Mesothelial cell of epicardium (in vitro differentiated cells): ENCODE measurements at regions not wholly inside any gene's neighbourhood (a gene's known extent, or its start where the extent isn't known, plus 50 kb on each side); places are given as distances from the start of the nearest gene placed in this dataset.

Source experiments
- DNase-seq, 2 experiments: peaks; one replicate each; pipeline ENCODE4 v3.0.0; 2021; ENCODE audit warnings: low spot score in 2 of 2; ENCODE audit not compliant: unreplicated experiment in 2 of 2
- H3K27ac Mint-ChIP-seq: 2 replicates; pipeline ENCODE4 v1.8.0; 2021; ENCODE audit warnings: mixed read lengths
- H3K27me3 Mint-ChIP-seq: 2 replicates; pipeline ENCODE4 v1.8.0; 2021; ENCODE audit warnings: low read depth, mixed read lengths
- H3K36me3 Mint-ChIP-seq: 2 replicates; pipeline ENCODE4 v1.8.0; 2021; ENCODE audit warnings: mixed read lengths
- H3K4me1 Mint-ChIP-seq: 2 replicates; pipeline ENCODE4 v1.8.0; 2021; ENCODE audit warnings: mixed read lengths
- H3K4me3 Mint-ChIP-seq: 2 replicates; pipeline ENCODE4 v1.8.0; 2021; ENCODE audit warnings: mild to moderate bottlenecking, moderate library complexity, mixed read lengths
- H3K9me3 Mint-ChIP-seq: 2 replicates; pipeline ENCODE4 v1.8.0; 2021; ENCODE audit warnings: mixed read lengths
- TF ChIP-seq, protein P1 (sequence below): fragments of 200-600 bp; sonication (generic); IDR thresholded peaks from one replicate; pipeline ENCODE4 v1.5.0; 2021; ENCODE audit warnings: antibody characterized with exemption; ENCODE audit not compliant: unreplicated experiment

DNA sequence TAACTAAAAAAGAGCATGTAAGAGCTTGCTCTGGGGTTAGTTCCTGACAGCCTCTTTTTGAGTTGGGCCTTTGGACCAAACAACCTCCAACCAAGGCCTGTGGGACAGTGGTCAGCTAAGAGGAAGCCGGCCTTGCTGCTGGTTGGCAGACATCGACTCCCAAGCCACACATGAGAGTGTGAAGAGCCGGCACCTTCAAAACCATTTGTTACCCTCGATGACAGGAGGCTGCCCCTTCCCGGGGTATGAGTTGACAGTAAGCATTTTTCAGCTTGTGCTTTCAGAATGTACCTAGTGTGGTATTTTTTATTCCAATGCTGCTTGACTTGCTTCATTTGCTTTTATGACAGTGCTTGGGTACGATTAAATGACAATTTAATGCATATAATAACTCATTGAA, 168.6 kb upstream of the IGFBP7 start:
- TF ChIP-seq, protein P1, sequence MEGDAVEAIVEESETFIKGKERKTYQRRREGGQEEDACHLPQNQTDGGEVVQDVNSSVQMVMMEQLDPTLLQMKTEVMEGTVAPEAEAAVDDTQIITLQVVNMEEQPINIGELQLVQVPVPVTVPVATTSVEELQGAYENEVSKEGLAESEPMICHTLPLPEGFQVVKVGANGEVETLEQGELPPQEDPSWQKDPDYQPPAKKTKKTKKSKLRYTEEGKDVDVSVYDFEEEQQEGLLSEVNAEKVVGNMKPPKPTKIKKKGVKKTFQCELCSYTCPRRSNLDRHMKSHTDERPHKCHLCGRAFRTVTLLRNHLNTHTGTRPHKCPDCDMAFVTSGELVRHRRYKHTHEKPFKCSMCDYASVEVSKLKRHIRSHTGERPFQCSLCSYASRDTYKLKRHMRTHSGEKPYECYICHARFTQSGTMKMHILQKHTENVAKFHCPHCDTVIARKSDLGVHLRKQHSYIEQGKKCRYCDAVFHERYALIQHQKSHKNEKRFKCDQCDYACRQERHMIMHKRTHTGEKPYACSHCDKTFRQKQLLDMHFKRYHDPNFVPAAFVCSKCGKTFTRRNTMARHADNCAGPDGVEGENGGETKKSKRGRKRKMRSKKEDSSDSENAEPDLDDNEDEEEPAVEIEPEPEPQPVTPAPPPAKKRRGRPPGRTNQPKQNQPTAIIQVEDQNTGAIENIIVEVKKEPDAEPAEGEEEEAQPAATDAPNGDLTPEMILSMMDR, result no peak
- Mint-ChIP-seq H3K36me3 (no peaks in the 10 kb centered on the region), H3K9me3 (no peaks in the 10 kb centered on the region), H3K27ac (no peak overlapping the region), H3K4me3 (no peak overlapping the region), H3K4me1 (peaks cover 12% of the 10 kb centered on the region), H3K27me3 (no peaks in the 10 kb centered on the region)
- DNase-seq, result no peak

DNA sequence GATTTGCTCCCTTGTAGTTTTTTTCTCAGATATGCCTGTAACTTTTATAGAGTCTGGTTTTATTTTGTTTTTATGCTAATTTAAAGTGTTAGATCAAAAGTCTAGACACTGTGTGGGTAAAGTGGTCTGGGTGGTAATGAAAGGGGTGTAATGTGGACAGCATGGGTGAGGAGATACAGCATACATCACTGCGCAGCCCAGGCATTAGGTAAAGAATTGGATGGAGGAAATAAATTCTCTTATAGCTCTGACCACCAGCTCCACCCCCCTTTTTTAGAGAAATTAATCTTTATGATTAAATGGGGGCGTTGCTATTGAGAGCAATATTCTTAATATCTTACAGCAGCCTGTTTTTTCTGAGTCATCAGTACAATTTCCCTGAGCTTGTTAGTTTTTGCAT, 163.9 kb upstream of the IGFBP7 start:
- no peaks in the 10 kb centered on the region for H3K27me3 Mint-ChIP-seq
- DNase-seq, result no peak
- no peak overlapping the region for H3K27ac Mint-ChIP-seq
- H3K4me3 Mint-ChIP-seq, result no peak overlapping the region
- H3K4me1 Mint-ChIP-seq, result no peaks in the 10 kb centered on the region
- H3K36me3 Mint-ChIP-seq, result no peaks in the 10 kb centered on the region
- TF ChIP-seq, protein P1, result no peak
- H3K9me3 Mint-ChIP-seq, result peaks cover 4% of the 10 kb centered on the region

DNA sequence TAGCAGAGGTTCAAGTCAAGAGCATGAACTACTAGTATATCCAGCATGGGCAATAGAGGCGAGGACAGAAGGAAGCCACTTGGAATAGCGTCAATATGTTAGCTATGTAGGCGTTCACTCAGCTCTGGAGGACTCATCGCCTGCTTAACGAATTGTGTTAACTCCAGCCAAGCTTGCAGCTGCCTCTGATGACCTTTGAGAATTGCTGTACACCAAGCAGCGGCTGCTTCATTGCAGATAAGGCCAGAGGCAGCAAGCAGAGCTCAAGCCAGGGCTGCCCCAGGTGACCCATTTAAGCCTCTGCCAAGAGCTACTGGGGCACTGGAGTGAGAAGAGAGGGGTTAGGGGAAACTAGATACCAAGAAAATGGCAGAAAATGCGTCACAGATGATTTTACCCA, 160.2 kb upstream of the IGFBP7 start:
- no peaks in the 10 kb centered on the region for H3K27me3 Mint-ChIP-seq
- H3K36me3 Mint-ChIP-seq, result no peaks in the 10 kb centered on the region
- DNase-seq, result no peak
- H3K4me3 Mint-ChIP-seq, result no peak overlapping the region
- H3K4me1 Mint-ChIP-seq, result no peaks in the 10 kb centered on the region
- H3K27ac Mint-ChIP-seq, result no peak overlapping the region
- TF ChIP-seq, protein P1, result no peak
- peaks cover 4% of the 10 kb centered on the region for H3K9me3 Mint-ChIP-seq

DNA sequence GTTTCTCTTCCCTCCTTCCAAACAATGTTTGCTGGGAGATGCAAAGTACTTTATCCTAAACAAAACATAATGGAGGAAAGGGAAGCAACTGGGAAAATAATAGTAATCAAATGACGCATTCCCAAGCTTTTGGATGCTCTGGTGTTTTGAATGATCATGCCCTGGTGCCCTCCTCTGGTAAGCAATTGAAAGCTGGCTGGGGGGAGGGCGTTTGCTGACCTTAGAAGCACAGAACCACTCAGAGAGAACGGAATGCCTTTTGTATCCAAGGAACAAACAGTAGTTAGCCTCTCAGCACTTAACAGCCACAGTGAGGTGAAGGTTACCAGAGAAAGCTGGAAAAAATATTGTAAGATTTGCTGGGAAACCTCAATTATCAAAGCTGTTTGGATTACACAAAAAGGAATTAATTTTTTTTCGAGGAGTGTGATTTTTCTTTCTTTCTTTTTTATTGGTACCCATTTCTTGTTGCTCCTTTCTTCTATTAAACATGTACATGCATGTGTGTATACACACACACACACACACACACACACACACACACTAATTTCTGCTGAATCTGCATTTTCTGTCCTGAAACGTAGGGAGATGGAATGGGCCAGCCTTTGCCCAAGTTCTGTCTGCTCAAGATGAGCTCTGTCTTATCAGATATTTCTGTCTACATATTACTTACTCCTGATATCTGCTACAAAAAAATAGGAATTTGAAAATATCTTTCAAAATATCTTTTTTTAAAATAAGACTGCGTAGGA, 155.8 kb upstream of the IGFBP7 start:
- Mint-ChIP-seq H3K36me3 (no peaks in the 10 kb centered on the region), H3K4me3 (no peak overlapping the region), H3K9me3 (peaks cover 10% of the 10 kb centered on the region), H3K27ac (no peak overlapping the region), H3K4me1 (no peaks in the 10 kb centered on the region), H3K27me3 (no peaks in the 10 kb centered on the region)
- TF ChIP-seq, protein P1, result no peak
- no peak for DNase-seq

DNA sequence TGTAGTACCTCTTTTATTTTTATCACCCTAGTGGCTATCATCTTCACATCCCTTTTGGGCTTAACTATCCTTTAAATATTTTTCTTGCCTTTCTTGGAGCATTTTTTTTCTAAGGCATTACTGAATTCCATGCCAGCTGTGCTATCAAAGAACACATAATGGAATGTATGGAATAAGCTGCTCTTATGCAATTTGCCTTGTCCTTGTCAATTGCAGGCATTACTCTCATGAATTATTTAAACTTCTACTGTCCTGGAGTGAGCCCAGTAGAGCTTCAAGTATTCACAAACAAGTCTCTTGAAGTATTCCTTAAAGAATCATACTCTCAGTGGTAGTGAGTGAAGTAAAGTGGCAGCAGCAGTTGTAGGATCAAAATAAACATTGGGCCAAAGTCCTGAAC, 144.6 kb upstream of the IGFBP7 start:
- Mint-ChIP-seq H3K27ac (no peak overlapping the region), H3K9me3 (peaks cover 22% of the 10 kb centered on the region), H3K36me3 (no peaks in the 10 kb centered on the region), H3K4me3 (no peak overlapping the region), H3K4me1 (peaks cover 18% of the 10 kb centered on the region), H3K27me3 (no peaks in the 10 kb centered on the region)
- TF ChIP-seq, protein P1, result no peak
- no peak for DNase-seq

DNA sequence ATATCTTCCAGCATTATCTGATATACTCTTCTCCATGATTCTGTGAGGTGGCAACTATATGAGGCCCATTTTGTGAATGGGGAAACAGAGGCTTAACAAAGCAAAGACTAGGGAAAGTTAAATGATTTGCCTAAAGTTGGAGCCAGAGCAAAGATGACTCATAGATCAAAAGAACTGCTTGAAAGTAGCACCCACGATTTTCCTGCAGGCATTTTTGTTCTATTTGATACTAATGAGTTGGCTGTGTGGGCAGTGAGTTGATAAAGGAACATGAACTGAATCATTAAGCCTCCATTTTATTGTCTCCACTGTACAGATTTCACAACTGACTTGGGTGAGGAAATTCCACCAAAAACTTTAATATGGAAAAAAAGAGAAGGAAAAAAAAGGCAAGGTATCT, 138.9 kb upstream of the IGFBP7 start:
- no peak for DNase-seq
- TF ChIP-seq, protein P1, result no peak
- Mint-ChIP-seq H3K9me3 (peaks cover 17% of the 10 kb centered on the region), H3K4me3 (no peak overlapping the region), H3K27me3 (no peaks in the 10 kb centered on the region), H3K36me3 (no peaks in the 10 kb centered on the region), H3K4me1 (peaks cover 20% of the 10 kb centered on the region), H3K27ac (no peak overlapping the region)
